Fibroblast of mammary gland (primary cell): ENCODE measurements at regions not wholly inside any gene's neighbourhood (a gene's known extent, or its start where the extent isn't known, plus 50 kb on each side); places are given as distances from the start of the nearest gene placed in this dataset.

ENCODE experiments used
- DNase-seq: peaks from one replicate; pipeline ENCODE4 v3.0.0-alpha.2; 2010; ENCODE audit warnings: low read depth
- H3K4me3 ChIP-seq: 2 replicates; pipeline ENCODE4 v1.5.1; 2011; ENCODE audit warnings: low read depth, mild to moderate bottlenecking, low read length, moderate library complexity; ENCODE audit not compliant: control insufficient read depth
- TF ChIP-seq, protein P1 (sequence below): conservative IDR thresholded peaks from 2 replicates; pipeline ENCODE4 v1.5.1; 2011; ENCODE audit warnings: low read depth, low read length, inconsistent platforms; ENCODE audit not compliant: control insufficient read depth, insufficient read depth

DNA sequence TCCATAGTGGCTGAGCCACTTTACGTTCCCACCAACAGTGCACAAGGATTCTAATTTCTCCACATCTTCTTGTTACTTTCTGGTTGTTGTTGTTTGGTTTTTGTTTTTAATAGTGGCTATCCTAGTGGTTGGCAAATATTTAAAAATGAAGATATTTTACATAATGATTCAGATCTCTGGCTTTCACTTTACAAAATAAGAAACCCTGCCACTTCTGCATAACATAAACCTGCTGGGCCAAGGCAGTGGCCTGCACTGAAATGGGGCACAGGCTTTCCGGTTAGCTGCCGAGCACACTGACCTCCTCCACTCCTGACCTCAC, 320.4 kb downstream of the RPS6KC1 start:
- H3K4me3 ChIP-seq, result no peak overlapping the region
- TF ChIP-seq, protein P1, sequence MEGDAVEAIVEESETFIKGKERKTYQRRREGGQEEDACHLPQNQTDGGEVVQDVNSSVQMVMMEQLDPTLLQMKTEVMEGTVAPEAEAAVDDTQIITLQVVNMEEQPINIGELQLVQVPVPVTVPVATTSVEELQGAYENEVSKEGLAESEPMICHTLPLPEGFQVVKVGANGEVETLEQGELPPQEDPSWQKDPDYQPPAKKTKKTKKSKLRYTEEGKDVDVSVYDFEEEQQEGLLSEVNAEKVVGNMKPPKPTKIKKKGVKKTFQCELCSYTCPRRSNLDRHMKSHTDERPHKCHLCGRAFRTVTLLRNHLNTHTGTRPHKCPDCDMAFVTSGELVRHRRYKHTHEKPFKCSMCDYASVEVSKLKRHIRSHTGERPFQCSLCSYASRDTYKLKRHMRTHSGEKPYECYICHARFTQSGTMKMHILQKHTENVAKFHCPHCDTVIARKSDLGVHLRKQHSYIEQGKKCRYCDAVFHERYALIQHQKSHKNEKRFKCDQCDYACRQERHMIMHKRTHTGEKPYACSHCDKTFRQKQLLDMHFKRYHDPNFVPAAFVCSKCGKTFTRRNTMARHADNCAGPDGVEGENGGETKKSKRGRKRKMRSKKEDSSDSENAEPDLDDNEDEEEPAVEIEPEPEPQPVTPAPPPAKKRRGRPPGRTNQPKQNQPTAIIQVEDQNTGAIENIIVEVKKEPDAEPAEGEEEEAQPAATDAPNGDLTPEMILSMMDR, result no peak
- no peak for DNase-seq

DNA sequence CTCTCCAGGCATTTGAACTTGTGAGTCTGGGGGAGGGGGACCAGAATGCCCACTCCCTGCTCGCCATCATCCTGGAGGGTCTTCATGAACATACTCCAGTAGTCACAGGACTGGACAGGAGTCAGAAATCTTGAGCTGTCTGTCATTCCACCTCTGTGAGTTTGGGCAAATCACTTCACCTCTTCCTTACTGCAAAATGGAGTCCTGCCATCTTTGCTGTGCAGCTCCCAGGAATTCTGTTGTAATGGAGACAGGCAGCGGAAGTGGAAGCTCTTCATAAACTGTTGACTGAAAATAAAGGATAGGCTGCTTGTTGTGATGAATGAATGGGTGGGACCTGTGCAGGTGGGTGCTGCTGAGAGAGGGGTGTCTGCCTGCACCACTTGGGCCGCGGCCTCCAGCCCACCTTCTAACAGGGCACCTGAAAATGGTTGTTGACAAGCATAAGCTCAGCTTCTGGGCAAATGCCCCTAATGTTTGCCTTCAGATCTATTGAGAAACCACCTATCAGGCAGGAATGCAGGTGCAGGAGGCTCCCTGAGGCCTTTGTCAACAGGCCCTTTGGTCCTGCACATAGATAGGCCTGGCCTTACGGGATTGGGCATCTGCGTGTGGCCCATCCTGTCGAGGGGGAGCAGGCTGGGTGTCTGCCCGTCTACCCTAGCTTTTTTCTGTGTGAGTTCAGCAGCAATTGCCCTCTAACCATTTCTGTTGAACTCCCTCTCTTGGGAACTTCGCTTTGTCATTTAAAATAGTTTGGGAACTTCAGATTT, 321.0 kb downstream of the RPS6KC1 start:
- no peak overlapping the region for H3K4me3 ChIP-seq
- no peak for DNase-seq
- TF ChIP-seq, protein P1, result no peak

DNA sequence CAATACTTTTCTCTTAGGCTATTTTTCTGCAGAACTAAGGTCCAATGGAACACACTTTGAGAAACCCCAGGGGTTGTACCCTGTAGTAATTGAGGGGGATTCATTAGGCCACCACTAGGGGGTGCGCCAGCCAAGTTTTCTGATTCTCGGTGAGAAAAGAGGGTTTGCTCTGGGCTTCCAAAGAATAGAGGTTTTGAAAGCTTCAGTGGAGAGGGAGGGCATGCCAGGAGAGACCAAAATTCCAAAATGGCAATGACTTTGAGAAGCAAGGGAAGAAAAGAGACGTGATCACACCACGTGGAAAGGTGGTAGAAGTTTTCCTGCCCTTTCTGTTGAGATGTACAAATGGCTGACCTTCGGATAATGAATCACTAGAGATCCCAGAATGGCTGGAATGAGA, 323.3 kb downstream of the RPS6KC1 start:
- DNase-seq, result peak; percentile 43
- H3K4me3 ChIP-seq, result no peak overlapping the region
- TF ChIP-seq, protein P1, result peak; percentile 94

DNA sequence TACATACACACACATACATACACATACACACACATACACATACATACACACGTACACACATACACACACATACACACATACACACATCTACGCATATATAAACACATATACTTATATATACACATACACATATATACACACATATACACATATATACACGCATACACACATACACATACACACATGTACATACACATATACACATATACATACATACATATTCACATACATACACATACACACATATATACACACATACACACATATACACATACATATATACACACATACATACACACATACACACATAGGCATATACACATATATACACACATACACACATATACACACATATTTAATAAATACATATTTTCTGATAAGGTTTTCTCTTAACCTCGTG, 324.0 kb downstream of the RPS6KC1 start:
- TF ChIP-seq, protein P1, result no peak
- DNase-seq, result no peak
- H3K4me3 ChIP-seq, result no peak overlapping the region

DNA sequence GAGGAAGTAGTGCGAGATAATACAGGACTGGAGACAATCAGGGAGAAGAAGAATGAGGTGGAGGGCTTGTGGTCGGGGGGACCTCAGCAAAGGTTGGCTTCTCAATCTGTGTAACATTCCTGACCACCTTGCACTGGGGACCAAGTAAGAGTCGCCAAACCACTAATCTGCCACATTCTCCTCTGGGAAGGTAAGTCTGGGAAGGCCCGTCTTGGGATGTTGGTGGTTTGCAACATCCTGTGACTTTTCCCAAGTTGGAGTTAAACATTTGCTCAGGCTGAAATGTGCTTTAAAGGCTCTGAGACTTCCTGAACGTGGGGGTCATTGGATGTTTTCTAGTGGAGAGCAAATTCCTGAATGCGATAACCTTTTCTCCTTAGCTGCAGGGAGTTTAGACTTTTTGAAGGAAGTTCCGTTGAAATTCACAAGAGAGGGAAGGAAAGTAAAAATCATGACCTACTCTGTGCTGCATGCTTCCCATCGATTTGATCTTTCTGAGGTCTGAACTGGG, 325.9 kb downstream of the RPS6KC1 start:
- DNase-seq, result no peak
- TF ChIP-seq, protein P1, result no peak
- no peak overlapping the region for H3K4me3 ChIP-seq

DNA sequence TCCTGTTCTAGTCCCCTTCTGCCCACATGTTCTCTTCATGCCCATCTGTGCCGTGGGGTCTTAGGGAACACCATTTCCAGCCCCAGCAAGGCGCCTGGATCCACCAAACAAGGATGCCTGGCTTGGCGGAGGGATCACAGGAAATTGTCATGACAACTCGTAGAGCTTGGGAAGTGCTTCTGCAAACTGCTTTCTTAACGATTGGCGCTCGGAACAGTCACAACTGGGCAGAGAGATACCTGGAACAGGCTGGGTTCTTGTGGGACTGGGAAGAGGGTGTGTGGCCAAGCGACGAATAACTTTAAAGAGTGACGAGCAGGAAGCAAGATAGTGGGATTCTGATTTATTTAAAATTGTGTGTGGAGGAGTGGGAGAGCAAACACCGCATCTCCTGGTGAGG, 329.8 kb downstream of the RPS6KC1 start:
- no peak for DNase-seq
- TF ChIP-seq, protein P1, result no peak
- H3K4me3 ChIP-seq, result no peak overlapping the region

DNA sequence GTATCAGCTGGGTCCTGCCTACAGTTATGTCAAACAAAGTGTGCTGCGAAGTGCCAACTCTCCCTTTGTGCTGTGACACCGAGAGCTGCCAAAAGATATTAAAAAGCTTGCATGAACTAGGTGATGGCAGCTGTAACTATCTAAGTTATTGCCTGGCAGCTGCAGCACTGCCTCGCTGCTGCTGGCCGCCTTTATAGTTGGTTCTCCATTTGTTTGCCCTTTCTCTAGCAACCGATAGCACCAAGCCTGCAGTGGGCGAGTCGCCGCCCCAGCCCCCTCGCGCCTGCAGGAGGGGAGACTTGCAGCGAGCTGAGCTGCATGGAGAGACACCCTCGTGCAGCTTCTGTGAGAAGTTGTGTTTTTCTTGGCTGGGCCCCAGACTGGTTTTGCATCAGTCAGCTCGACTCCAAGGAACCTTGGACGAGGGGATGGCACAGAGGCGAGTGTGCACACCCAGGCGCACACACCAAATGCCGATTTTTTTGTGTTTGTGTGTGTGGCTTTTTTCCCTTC, 330.6 kb downstream of the RPS6KC1 start:
- TF ChIP-seq, protein P1, result no peak
- H3K4me3 ChIP-seq, result no peak overlapping the region
- no peak for DNase-seq
